ENCODE measurements at regions not wholly inside any gene's neighbourhood (a gene's known extent, or its start where the extent isn't known, plus 50 kb on each side); places are given as distances from the start of the nearest gene placed in this dataset.

DNA sequence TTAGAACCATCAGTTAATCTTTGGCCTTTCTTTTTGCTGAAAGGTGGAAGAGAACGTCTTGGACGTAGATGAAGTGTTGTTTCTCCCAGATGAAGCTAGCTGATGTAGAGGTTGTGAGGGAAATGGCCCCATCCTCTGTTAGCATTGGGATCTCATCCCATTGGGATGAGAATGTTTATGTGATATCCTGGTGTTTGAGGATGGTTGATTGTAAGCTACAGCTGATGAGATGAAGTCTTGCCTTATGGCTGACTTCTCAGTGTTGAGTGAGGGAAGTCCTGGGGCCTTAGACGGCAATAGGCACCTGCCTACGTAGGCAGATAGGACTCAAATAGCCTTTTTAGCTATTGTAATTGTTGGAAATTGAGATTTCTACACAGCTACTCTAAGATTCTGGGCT is 211.3 kb downstream of the MYCN start:
- no peak overlapping the region for H3K4me3 ChIP-seq (ENCODE audit: low read depth, low read length)
- TF ChIP-seq, protein P1, sequence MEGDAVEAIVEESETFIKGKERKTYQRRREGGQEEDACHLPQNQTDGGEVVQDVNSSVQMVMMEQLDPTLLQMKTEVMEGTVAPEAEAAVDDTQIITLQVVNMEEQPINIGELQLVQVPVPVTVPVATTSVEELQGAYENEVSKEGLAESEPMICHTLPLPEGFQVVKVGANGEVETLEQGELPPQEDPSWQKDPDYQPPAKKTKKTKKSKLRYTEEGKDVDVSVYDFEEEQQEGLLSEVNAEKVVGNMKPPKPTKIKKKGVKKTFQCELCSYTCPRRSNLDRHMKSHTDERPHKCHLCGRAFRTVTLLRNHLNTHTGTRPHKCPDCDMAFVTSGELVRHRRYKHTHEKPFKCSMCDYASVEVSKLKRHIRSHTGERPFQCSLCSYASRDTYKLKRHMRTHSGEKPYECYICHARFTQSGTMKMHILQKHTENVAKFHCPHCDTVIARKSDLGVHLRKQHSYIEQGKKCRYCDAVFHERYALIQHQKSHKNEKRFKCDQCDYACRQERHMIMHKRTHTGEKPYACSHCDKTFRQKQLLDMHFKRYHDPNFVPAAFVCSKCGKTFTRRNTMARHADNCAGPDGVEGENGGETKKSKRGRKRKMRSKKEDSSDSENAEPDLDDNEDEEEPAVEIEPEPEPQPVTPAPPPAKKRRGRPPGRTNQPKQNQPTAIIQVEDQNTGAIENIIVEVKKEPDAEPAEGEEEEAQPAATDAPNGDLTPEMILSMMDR (conservative IDR thresholded peaks at IDR 0.05; ENCODE audit: low read depth, low read length), result no peak
- DNase-seq (ENCODE audit: low read depth), result no peak

DNA sequence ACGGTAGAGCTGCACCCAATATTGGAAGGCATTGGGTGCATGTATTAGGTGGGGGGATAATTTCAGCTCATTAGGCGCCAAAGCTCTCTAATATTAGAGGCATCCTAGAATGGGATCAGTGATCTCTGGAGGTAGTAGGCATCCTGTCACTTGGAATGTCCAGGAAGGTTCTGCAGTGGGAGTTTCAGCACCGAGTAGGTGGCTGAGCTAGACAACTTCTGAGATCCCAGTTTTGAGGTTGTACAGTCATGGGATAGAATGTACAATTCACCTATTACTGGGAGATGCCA is 210.9 kb downstream of the MYCN start:
- DNase-seq (ENCODE audit: low read depth), result no peak
- TF ChIP-seq, protein P1 (conservative IDR thresholded peaks at IDR 0.05; ENCODE audit: low read depth, low read length), result no peak
- H3K4me3 ChIP-seq (ENCODE audit: low read depth, low read length), result no peak overlapping the region

DNA sequence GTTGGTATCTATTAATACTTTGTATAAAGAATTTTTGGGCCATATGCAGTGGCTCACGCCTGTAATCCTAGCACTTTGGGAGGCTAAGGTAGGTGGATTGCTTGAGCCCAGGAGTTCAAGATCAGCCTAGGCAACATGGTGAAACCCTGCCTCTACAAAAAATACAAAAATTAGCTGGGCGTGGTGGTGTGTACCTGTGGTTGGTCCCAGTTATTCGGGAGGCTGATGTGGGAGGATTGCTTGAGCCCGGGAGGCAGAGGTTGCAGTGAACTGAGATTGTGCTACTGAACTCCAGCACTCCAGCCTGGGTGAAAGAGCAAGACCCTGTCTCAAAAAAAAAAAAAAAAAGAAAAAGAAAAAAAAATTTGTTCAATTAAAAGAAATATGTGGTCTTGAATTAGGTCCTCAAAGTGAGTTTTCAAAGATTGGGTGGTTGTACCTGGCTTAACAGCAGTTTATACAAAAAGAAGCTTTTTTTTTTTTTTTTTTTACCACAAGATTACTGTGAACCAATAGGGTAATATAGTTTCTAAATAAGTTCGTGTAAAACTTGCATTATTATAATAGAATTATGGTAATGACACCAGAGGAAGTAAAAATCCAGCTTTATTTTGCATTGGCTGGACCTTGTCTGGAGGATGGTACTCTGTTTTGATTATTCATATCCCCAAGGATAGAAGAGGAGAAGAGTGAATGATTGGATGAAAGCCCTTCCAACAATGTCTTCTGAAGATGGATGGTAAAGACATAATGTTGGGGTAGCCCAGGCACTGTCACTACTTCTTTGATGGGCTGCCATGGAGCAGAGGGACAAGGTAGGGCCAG is 210.3 kb downstream of the MYCN start:
- H3K4me3 ChIP-seq (ENCODE audit: low read depth, low read length), result no peak overlapping the region
- no peak for DNase-seq (ENCODE audit: low read depth)
- TF ChIP-seq, protein P1 (conservative IDR thresholded peaks at IDR 0.05; ENCODE audit: low read depth, low read length), result no peak

DNA sequence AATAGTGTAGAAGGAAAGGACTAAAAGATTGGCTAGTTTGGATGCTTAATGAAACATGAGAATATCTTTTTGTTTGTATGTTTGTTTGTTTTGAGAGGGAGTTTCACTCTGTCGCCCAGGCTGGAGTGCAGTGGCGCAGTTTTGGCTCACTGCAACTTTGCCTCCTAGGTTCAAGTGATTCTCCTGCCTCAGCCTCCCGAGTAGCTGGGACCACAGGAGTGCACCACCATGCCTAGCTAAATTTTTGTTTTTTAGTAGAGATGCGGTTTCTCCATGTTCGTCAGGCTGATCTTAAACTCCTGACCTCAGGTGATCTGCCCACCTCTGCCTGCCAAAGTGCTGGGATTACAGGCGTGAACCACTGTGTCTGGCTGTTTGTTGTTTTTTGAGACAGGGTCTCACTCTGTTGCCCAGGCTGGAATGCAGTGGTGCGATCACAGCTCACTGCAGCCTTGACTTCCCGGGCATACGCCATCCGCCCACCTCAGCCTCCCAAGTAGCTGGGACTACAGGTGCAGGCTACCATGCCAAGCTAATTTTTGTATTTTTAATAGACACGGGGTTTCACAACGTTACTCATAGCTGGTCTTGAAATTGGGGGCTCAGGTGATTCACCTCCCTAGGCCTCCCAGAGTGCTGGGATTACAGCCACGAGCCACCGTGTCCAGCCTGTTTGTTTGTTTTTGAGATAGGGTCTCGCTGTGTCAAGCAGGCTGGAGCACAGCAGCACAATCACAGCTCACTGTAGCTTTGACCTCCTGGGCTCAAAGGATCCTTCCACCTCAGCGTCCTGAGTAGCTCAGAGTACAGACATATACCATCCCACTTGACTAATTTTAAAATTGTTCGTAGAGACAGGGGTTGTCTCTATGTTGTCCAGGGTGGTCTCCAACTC is 209.2 kb downstream of the MYCN start:
- no peak for DNase-seq (ENCODE audit: low read depth)
- TF ChIP-seq, protein P1 (conservative IDR thresholded peaks at IDR 0.05; ENCODE audit: low read depth, low read length), result no peak

DNA sequence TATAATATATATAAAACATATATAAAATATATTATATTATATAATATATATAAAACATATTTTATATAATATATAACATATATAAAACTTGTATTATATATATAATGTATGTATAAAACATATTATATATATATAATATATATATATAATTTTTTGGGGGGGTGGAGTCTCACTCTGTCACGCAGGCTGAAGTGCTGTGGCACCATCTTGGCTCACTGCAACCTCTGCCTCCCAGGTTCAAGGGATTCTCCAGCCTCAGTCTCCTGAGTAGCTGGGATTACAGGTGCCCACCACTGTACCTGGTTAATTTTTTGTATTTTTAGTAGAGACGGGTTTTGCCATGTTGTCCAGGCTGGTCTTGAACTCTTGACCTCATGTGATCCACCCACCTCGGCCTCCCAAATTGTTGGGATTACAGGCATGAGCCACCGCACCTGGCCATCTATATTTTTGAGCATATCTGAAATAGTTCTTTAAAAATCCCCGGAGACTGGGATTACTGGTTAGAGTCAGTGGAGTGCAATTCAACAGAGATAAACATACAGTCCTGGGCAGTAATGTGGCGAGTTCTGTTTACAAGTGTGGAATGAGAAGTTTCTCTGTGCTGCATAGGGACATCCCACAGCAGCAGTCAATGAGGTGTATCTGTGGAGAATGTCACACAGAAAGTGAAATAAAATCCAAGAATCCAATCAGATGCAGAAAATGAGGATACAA is 208.4 kb downstream of the MYCN start:
- TF ChIP-seq, protein P1 (conservative IDR thresholded peaks at IDR 0.05; ENCODE audit: low read depth, low read length), result no peak
- DNase-seq (ENCODE audit: low read depth), result no peak
- H3K4me3 ChIP-seq (ENCODE audit: low read depth, low read length), result no peak overlapping the region

More for the DNA sequence above, 209.2 kb downstream of the MYCN start:
- H3K4me3 ChIP-seq (ENCODE audit: low read depth, low read length), result no peak overlapping the region

DNA sequence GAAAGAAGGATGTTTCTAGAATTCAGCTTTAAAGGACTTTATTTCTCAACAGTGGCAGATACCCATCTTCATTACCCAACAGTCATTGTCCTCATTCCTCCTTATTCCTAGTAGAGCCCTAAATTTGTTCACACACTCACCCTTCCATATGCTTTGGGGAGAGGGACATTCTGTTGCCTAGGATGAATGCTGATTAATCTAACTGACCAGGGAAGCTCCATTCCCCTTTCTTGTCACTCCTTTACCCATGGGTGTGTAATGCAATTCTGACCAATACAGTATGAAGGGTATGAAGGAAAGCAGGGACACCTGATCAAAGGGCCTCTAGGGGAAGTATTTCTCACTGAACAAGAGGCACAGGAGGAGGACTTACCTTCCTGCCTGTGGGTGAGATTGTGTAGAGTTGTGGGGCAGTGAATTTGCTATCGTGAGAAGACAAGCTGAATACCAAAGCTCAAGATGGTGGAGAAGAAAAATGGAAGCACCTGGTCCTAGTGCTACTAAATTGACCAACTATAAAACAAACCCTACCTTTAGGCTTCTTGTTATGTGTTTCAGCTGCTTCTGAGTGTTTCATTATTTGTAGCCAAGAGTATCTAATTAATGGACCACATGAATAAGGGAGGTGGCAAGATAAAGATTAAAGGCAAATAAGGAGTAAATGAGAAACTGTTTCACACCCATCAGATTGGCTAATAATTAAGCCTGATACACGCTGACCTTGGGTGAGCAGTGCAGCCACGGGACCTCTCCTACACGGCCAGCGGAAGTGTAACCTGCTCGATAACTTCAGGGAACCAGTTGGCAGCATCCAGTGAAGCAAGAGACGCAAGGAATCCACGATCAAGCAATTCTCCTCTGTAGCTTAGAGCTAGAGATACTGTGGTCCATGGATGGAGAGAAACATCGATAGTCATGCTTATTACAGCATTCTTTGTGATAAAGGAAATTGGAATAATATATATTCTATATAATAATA is 202.3 kb downstream of the MYCN start:
- TF ChIP-seq, protein P1 (conservative IDR thresholded peaks at IDR 0.05; ENCODE audit: low read depth, low read length), result no peak
- no peak for DNase-seq (ENCODE audit: low read depth)
- no peak overlapping the region for H3K4me3 ChIP-seq (ENCODE audit: low read depth, low read length)

Measured in choroid plexus epithelial cell (primary cell).